DND-41 (cell line): ENCODE measurements at regions not wholly inside any gene's neighbourhood (a gene's known extent, or its start where the extent isn't known, plus 50 kb on each side); places are given as distances from the start of the nearest gene placed in this dataset.

Experiments
- ATAC-seq: fragments of 200-7000 bp; cut with Tn5 transposase; 3 replicates; pipeline ENCODE4 v1.9.1; 2021; ENCODE audit warnings: low read depth; ENCODE audit not compliant: insufficient read depth
- DNase-seq: peaks from one replicate; pipeline ENCODE4 v3.0.0-alpha.2; 2020
- H2AFZ ChIP-seq: 2 replicates; pipeline ENCODE4 v1.6.0; 2012; ENCODE audit warnings: low read depth, low read length
- H3K27ac ChIP-seq: 2 replicates; pipeline ENCODE4 v1.5.1; 2012; ENCODE audit warnings: low read length, inconsistent platforms
- H3K27me3 ChIP-seq: fragments of 200-600 bp; sonication (generic); 2 replicates; pipeline ENCODE4 v1.6.0; 2012; ENCODE audit warnings: low read length, mild to moderate bottlenecking, inconsistent platforms; ENCODE audit not compliant: insufficient read depth, poor library complexity
- H3K36me3 ChIP-seq: 2 replicates; pipeline ENCODE4 v1.5.1; 2012; ENCODE audit warnings: low read length, inconsistent platforms; ENCODE audit not compliant: insufficient read depth
- H3K4me1 ChIP-seq: 2 replicates; pipeline ENCODE4 v1.5.1; 2012; ENCODE audit warnings: mild to moderate bottlenecking, low read length; ENCODE audit not compliant: insufficient read depth
- H3K4me2 ChIP-seq: 2 replicates; pipeline ENCODE4 v1.6.0; 2012; ENCODE audit warnings: mild to moderate bottlenecking, moderate library complexity, low read length, inconsistent platforms; ENCODE audit not compliant: insufficient read depth
- H3K4me3 ChIP-seq, 2 experiments: fragments of 200-600 bp in 1 of 2; shearing (Covaris generic) in 1 of 2; 2 replicates each; pipeline ENCODE4 v1.5.1; 2012 to 2016; ENCODE audit warnings: inconsistent platforms in 2 of 2, low read length in 2 of 2, mild to moderate bottlenecking in 2 of 2, low read depth in 1 of 2, moderate library complexity in 1 of 2
- H3K79me2 ChIP-seq: 2 replicates; pipeline ENCODE4 v1.6.0; 2012; ENCODE audit warnings: low read length, inconsistent platforms; ENCODE audit not compliant: insufficient read depth
- H3K9ac ChIP-seq: 2 replicates; pipeline ENCODE4 v1.6.0; 2012; ENCODE audit warnings: low read depth, mild to moderate bottlenecking, inconsistent platforms, low read length, moderate library complexity
- H3K9me3 ChIP-seq: 2 replicates; pipeline ENCODE4 v1.5.1; 2012; ENCODE audit warnings: low read length, moderate library complexity, mild to moderate bottlenecking, inconsistent platforms; ENCODE audit not compliant: insufficient read depth, severe bottlenecking
- H4K20me1 ChIP-seq: 2 replicates; pipeline ENCODE4 v1.6.0; 2012; ENCODE audit warnings: low read length; ENCODE audit not compliant: insufficient read depth
- EZH2 ChIP-seq: IDR thresholded peaks from 3 replicates; pipeline ENCODE4 v1.6.1; 2012; ENCODE audit warnings: borderline replicate concordance, low read depth, mild to moderate bottlenecking, moderate library complexity, low read length, inconsistent platforms; ENCODE audit not compliant: severe bottlenecking
- TF ChIP-seq, protein P1 (sequence below): IDR thresholded peaks from 2 replicates; pipeline ENCODE4 v1.5.1; 2012; ENCODE audit warnings: borderline replicate concordance, low read length, moderate library complexity, mild to moderate bottlenecking; ENCODE audit not compliant: poor library complexity, severe bottlenecking; ENCODE audit errors: extremely low read depth

DNA sequence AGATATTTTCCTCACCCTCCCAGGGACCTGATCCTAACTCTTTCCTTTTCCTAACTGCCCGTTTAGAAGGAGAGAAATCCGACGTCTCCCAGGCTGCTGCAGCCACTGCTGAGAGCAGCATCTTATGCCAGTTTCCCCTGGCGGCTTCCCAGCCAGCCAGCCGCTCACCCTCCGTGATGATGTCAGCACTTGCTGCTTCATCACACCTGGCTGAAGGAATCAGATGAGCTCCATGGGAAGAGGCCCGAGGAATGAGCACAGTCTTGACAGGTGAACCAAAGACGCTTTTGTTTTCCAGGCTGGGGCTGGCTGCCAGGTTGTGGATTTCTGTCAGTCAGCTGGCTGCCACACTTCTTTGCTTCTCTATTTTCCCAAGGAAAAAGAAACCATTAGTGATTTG is 445.1 kb upstream of the RBMS3 start:
- Histone ChIP-seq H2AFZ (no peak overlapping the region), H3K4me1 (no peaks in the 10 kb centered on the region), H3K27me3 (no peaks in the 10 kb centered on the region), H3K4me3 (no peak overlapping the region), H3K27ac (no peak overlapping the region), H3K36me3 (no peaks in the 10 kb centered on the region), H3K9ac (no peak overlapping the region), H3K4me2 (no peak overlapping the region), H4K20me1 (no peaks in the 10 kb centered on the region), H3K79me2 (no peaks in the 10 kb centered on the region), H3K9me3 (no peaks in the 10 kb centered on the region)
- ATAC-seq (no peak), DNase-seq (no peak)
- TF ChIP-seq EZH2, result no peak
- TF ChIP-seq, protein P1, sequence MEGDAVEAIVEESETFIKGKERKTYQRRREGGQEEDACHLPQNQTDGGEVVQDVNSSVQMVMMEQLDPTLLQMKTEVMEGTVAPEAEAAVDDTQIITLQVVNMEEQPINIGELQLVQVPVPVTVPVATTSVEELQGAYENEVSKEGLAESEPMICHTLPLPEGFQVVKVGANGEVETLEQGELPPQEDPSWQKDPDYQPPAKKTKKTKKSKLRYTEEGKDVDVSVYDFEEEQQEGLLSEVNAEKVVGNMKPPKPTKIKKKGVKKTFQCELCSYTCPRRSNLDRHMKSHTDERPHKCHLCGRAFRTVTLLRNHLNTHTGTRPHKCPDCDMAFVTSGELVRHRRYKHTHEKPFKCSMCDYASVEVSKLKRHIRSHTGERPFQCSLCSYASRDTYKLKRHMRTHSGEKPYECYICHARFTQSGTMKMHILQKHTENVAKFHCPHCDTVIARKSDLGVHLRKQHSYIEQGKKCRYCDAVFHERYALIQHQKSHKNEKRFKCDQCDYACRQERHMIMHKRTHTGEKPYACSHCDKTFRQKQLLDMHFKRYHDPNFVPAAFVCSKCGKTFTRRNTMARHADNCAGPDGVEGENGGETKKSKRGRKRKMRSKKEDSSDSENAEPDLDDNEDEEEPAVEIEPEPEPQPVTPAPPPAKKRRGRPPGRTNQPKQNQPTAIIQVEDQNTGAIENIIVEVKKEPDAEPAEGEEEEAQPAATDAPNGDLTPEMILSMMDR, result no peak

DNA sequence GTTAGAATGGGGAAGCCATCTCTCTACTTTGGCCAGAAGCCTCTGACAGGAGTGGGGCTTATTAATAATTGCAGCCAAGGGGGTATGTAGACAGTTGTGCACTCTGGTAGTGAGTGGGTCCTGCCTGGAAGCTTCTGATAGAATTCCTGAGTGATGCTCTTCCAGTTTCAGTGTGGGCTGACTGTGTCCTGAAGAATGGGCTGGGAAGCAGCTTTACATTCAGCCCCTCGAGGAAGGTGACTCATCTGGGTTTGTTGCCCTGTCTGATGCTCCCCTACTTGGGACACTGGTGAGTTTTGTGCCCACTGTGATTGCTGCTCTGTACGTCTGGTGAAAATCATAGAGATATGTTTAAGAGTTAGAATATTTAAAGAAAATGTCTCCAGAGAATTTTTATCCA is 444.7 kb upstream of the RBMS3 start:
- Histone ChIP-seq H3K9ac (no peak overlapping the region), H3K79me2 (no peaks in the 10 kb centered on the region), H2AFZ (no peak overlapping the region), H3K27me3 (no peaks in the 10 kb centered on the region), H3K4me1 (no peaks in the 10 kb centered on the region), H3K4me3 (no peak overlapping the region), H3K36me3 (no peaks in the 10 kb centered on the region), H3K9me3 (no peaks in the 10 kb centered on the region), H3K4me2 (no peak overlapping the region), H3K27ac (no peak overlapping the region), H4K20me1 (no peaks in the 10 kb centered on the region)
- ATAC-seq (no peak), DNase-seq (no peak)
- TF ChIP-seq, protein P1, result no peak
- TF ChIP-seq EZH2, result no peak

DNA sequence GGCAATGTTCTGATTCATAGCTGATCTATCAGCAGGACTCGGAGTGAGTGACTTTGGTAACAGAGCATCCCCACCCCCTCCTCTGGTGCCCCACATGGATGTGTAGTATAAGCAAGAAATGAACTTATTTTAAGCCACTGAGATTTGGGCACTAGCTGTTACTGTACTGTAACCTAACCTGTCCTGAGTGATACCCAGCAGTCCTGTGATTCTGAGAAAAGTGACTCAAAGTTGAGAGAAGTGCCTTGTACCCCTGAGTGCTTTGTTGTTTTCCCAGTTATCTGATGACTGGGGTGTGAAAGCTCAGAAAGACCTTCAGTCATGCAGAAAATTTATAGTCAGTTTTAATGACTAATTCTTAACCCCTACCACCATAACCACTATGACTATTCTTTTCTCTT is 439.9 kb upstream of the RBMS3 start:
- H3K9ac ChIP-seq, result no peak overlapping the region
- H3K27me3 ChIP-seq, result no peaks in the 10 kb centered on the region
- H3K36me3 ChIP-seq, result no peaks in the 10 kb centered on the region
- no peaks in the 10 kb centered on the region for H3K9me3 ChIP-seq
- H3K4me3 ChIP-seq, result no peak overlapping the region
- H3K4me2 ChIP-seq, result no peak overlapping the region
- ATAC-seq (no peak), DNase-seq (no peak)
- H2AFZ ChIP-seq, result no peak overlapping the region
- H4K20me1 ChIP-seq, result no peaks in the 10 kb centered on the region
- TF ChIP-seq, protein P1, result no peak
- no peak for TF ChIP-seq EZH2
- H3K27ac ChIP-seq, result no peak overlapping the region
- H3K4me1 ChIP-seq, result no peaks in the 10 kb centered on the region
- no peaks in the 10 kb centered on the region for H3K79me2 ChIP-seq

DNA sequence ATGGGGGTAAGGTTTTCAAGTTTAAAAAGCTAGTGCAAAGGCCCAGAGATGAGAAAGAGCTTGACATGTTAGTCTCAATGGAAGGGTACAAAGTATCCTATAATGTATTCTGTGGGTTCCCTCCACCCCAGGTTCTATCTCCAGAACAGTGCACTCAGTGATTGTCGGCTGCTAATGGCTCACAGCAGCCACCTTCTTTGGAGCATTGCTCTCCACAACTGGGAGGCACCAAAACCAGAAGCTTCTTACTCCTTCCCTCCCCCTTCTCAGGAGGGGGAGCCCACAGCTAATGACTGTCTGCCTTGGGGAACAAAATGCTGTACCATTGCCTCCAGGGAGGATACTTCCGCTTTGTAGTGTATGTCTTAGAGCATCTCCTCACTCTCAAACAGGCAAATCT is 439.4 kb upstream of the RBMS3 start:
- no peaks in the 10 kb centered on the region for H3K4me1 ChIP-seq
- no peak overlapping the region for H3K27ac ChIP-seq
- H3K36me3 ChIP-seq, result no peaks in the 10 kb centered on the region
- H3K4me3 ChIP-seq, result no peak overlapping the region
- H3K79me2 ChIP-seq, result no peaks in the 10 kb centered on the region
- ATAC-seq, result no peak
- H2AFZ ChIP-seq, result no peak overlapping the region
- H3K4me2 ChIP-seq, result no peak overlapping the region
- H3K9me3 ChIP-seq, result no peaks in the 10 kb centered on the region
- TF ChIP-seq EZH2, result no peak
- TF ChIP-seq, protein P1, result no peak
- DNase-seq, result no peak
- no peaks in the 10 kb centered on the region for H4K20me1 ChIP-seq
- H3K27me3 ChIP-seq, result no peaks in the 10 kb centered on the region
- no peak overlapping the region for H3K9ac ChIP-seq
